Suprapubic skin (tissue), 3 donors: ENCODE measurements at regions not wholly inside any gene's neighbourhood (a gene's known extent, or its start where the extent isn't known, plus 50 kb on each side); places are given as distances from the start of the nearest gene placed in this dataset.

ENCODE experiments used
- EP300 ChIP-seq: sonication (generic); formaldehyde crosslinking; IDR thresholded peaks from one replicate; pipeline ENCODE4 v1.6.1; 2017; ENCODE audit warnings: antibody characterized with exemption
- POLR2A ChIP-seq, 2 donors: fragments of 450-650 bp; IDR thresholded peaks; one replicate each; pipeline ENCODE4 v1.6.1; 2017; ENCODE audit warnings: antibody characterized with exemption in 2 of 2, mild to moderate bottlenecking in 2 of 2, moderate library complexity in 2 of 2
- TF ChIP-seq, protein P1 (sequence below), 2 donors: fragments of 200-600 bp in 1 of 2; fragments of 450-650 bp in 1 of 2; sonication (generic) in 1 of 2; IDR thresholded peaks; one replicate each; pipeline ENCODE4 v1.5.1; 2016 to 2019; ENCODE audit warnings: antibody characterized with exemption in 2 of 2, mild to moderate bottlenecking in 1 of 2, moderate library complexity in 1 of 2

DNA sequence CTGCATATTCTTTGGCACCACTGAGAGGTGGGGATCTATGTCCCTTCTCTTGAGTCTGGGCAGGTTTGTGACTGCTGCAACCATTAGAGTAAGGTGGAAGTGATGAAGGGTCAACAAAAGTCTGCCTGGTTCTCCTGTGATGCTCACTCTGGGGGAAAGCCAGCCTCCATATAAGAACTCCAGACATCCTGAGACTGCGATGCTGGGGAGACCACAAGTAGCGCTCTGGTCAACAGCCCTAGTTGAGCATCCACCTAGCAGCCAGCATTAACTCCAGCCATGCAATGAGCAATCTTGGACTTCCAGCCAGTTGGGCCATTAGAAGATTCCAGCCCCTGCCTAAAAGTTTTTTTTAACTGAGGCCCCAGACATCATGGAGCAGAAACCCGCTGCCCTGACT, 62.8 kb downstream of the SCN11A start:
- TF ChIP-seq, protein P1, sequence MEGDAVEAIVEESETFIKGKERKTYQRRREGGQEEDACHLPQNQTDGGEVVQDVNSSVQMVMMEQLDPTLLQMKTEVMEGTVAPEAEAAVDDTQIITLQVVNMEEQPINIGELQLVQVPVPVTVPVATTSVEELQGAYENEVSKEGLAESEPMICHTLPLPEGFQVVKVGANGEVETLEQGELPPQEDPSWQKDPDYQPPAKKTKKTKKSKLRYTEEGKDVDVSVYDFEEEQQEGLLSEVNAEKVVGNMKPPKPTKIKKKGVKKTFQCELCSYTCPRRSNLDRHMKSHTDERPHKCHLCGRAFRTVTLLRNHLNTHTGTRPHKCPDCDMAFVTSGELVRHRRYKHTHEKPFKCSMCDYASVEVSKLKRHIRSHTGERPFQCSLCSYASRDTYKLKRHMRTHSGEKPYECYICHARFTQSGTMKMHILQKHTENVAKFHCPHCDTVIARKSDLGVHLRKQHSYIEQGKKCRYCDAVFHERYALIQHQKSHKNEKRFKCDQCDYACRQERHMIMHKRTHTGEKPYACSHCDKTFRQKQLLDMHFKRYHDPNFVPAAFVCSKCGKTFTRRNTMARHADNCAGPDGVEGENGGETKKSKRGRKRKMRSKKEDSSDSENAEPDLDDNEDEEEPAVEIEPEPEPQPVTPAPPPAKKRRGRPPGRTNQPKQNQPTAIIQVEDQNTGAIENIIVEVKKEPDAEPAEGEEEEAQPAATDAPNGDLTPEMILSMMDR (IDR thresholded peaks at IDR 0.05), result no peak
- no peak for TF ChIP-seq POLR2A (IDR thresholded peaks at IDR 0.05)
- TF ChIP-seq EP300, result no peak
